GM19324 (cell line): ENCODE measurements at regions not wholly inside any gene's neighbourhood (a gene's known extent, or its start where the extent isn't known, plus 50 kb on each side); places are given as distances from the start of the nearest gene placed in this dataset.

Experiments
- ATAC-seq: cut with Tn5 transposase; IDR thresholded peaks from one replicate; pipeline ENCODE4 v1.9.1; 2021; ENCODE audit warnings: mild to moderate bottlenecking, moderate library complexity; ENCODE audit not compliant: unreplicated experiment, low FRiP score

GRCh38 chr5:40416098-40416497, 263.6 kb upstream of the PTGER4 start:
- no peak for ATAC-seq

GRCh38 chr5:40414922-40415321, 264.8 kb upstream of the PTGER4 start:
- ATAC-seq, result no peak

GRCh38 chr5:40413743-40414142, 266.0 kb upstream of the PTGER4 start:
- ATAC-seq, result no peak

GRCh38 chr5:40412771-40413170, 266.9 kb upstream of the PTGER4 start:
- ATAC-seq, result no peak

- ATAC-seq, result no peak
Observed at GRCh38 chr5:40410964-40411635, 268.6 kb upstream of the PTGER4 start.

- ATAC-seq, result no peak
Observed at GRCh38 chr5:40410231-40410861, 269.4 kb upstream of the PTGER4 start.

- no peak for ATAC-seq
Observed at GRCh38 chr5:40409601-40410000, 270.1 kb upstream of the PTGER4 start.

- peak; percentile 46 for ATAC-seq
Observed at GRCh38 chr5:40406741-40407211, 272.9 kb upstream of the PTGER4 start.

- no peak for ATAC-seq
Observed at GRCh38 chr5:40405996-40406740, 273.5 kb upstream of the PTGER4 start.

GRCh38 chr5:40405230-40405629, 274.5 kb upstream of the PTGER4 start:
- ATAC-seq, result no peak

- ATAC-seq, result peak; percentile 61
Observed at GRCh38 chr5:40404613-40405012, 275.1 kb upstream of the PTGER4 start.

GRCh38 chr5:40402007-40402364, 277.7 kb upstream of the PTGER4 start:
- no peak for ATAC-seq

- ATAC-seq, result no peak
Observed at GRCh38 chr5:40401284-40402006, 278.3 kb upstream of the PTGER4 start.

- ATAC-seq, result no peak
Observed at GRCh38 chr5:40400245-40400644, 279.5 kb upstream of the PTGER4 start.

GRCh38 chr5:40399349-40399748, 280.4 kb upstream of the PTGER4 start:
- no peak for ATAC-seq

- no peak for ATAC-seq
Observed at GRCh38 chr5:40397976-40398375, 281.7 kb upstream of the PTGER4 start.

- no peak for ATAC-seq
Observed at GRCh38 chr5:40397091-40397490, 282.6 kb upstream of the PTGER4 start.

GRCh38 chr5:40396317-40396716, 283.4 kb upstream of the PTGER4 start:
- ATAC-seq, result no peak

- no peak for ATAC-seq
Observed at GRCh38 chr5:40395251-40395650, 284.5 kb upstream of the PTGER4 start.

- ATAC-seq, result no peak
Observed at GRCh38 chr5:40394698-40395097, 285.0 kb upstream of the PTGER4 start.

GRCh38 chr5:40391642-40392041, 288.1 kb upstream of the PTGER4 start:
- ATAC-seq, result no peak
